Vagina (tissue), 2 donors: ENCODE measurements at regions not wholly inside any gene's neighbourhood (a gene's known extent, or its start where the extent isn't known, plus 50 kb on each side); places are given as distances from the start of the nearest gene placed in this dataset.

Experiments used
- CTCF ChIP-seq, 3 experiments: fragments of 450-650 bp in 2 of 3; fragments of 200-600 bp in 1 of 3; sonication (generic) in 1 of 3; IDR thresholded peaks; one replicate each; pipeline ENCODE4 v1.5.1; 2017 to 2019; ENCODE audit warnings: antibody characterized with exemption in 3 of 3, mild to moderate bottlenecking in 2 of 3, moderate library complexity in 2 of 3
- POLR2AphosphoS5 ChIP-seq, 2 donors: sonication (generic); formaldehyde crosslinking; IDR thresholded peaks; one replicate each; pipeline ENCODE4 v1.9.0; 2017; ENCODE audit warnings: antibody characterized with exemption in 2 of 2, mild to moderate bottlenecking in 2 of 2, low read depth in 1 of 2; ENCODE audit not compliant: insufficient read depth in 1 of 2

DNA sequence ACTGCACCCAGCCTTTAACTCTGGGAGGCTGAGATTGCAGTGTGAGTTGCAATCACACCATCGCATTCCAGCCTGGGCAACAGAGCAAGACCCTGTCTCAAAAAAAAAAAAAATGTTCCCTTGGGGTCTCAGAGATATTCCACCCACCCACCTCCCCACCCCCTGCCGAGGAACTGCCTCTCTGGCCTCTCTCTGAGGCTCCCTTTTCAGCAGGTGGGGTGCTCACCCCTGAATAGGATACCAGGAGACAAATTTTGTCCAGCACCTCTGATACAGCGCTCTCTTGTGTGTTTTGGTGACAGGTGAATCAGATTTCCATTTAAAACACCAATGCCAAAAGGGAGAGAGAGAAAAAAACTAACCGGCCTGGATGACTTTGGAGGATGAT, 92.6 kb upstream of the KIF5B start:
- TF ChIP-seq POLR2AphosphoS5 (IDR thresholded peaks at IDR 0.05; ENCODE audit: insufficient read depth in 1 of 2, low read depth in 1 of 2) (no peak), CTCF (IDR thresholded peaks at IDR 0.05) (no peak)
